Upper lobe of left lung (tissue), 4 donors: ENCODE measurements at regions not wholly inside any gene's neighbourhood (a gene's known extent, or its start where the extent isn't known, plus 50 kb on each side); places are given as distances from the start of the nearest gene placed in this dataset.

ENCODE experiments used
- POLR2A ChIP-seq, 4 donors: fragments of 450-650 bp; IDR thresholded peaks; one replicate each; pipeline ENCODE4 v1.5.1; 2016 to 2017; ENCODE audit warnings: antibody characterized with exemption in 4 of 4, mild to moderate bottlenecking in 2 of 4
- TF ChIP-seq, protein P1 (sequence below), 6 experiments: fragments of 450-650 bp in 4 of 6; fragments of 200-600 bp in 2 of 6; sonication (generic) in 2 of 6; IDR thresholded peaks; one replicate each; pipeline ENCODE4 v1.5.1; 2016 to 2019; ENCODE audit warnings: antibody characterized with exemption in 6 of 6

DNA sequence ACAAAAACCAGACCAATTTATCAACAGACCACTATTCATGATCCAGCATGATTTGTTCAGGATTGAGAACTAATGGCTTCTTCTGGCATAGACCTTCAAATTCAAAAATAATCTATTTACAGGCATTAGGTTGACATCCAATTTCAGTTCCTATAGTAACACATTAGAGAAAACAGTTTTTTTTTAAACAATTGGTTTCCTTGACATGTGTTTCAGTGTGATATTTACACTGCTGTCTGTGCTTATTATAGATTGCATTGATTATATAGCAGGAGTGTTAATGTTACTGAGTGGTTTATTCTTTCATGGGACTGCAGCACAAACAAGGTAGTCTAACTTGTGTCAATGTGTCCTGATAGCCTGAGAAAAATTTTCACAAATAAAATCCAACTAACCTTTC is 579.3 kb downstream of the PLOD2 start:
- TF ChIP-seq, protein P1, sequence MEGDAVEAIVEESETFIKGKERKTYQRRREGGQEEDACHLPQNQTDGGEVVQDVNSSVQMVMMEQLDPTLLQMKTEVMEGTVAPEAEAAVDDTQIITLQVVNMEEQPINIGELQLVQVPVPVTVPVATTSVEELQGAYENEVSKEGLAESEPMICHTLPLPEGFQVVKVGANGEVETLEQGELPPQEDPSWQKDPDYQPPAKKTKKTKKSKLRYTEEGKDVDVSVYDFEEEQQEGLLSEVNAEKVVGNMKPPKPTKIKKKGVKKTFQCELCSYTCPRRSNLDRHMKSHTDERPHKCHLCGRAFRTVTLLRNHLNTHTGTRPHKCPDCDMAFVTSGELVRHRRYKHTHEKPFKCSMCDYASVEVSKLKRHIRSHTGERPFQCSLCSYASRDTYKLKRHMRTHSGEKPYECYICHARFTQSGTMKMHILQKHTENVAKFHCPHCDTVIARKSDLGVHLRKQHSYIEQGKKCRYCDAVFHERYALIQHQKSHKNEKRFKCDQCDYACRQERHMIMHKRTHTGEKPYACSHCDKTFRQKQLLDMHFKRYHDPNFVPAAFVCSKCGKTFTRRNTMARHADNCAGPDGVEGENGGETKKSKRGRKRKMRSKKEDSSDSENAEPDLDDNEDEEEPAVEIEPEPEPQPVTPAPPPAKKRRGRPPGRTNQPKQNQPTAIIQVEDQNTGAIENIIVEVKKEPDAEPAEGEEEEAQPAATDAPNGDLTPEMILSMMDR (IDR thresholded peaks at IDR 0.05), result no peak
- no peak for TF ChIP-seq POLR2A (IDR thresholded peaks at IDR 0.05)
